ENCODE measurements at regions not wholly inside any gene's neighbourhood (a gene's known extent, or its start where the extent isn't known, plus 50 kb on each side); places are given as distances from the start of the nearest gene placed in this dataset.

GRCh38 chr1:17877316-17877715 lies 122.2 kb downstream of the ACTL8 start:
- TF ChIP-seq GATA3 (IDR thresholded peaks at IDR 0.05; ENCODE audit: low read depth, low read length) (no peak), GATA2 (IDR thresholded peaks at IDR 0.05; ENCODE audit: low read depth, low read length) (no peak)

DNA sequence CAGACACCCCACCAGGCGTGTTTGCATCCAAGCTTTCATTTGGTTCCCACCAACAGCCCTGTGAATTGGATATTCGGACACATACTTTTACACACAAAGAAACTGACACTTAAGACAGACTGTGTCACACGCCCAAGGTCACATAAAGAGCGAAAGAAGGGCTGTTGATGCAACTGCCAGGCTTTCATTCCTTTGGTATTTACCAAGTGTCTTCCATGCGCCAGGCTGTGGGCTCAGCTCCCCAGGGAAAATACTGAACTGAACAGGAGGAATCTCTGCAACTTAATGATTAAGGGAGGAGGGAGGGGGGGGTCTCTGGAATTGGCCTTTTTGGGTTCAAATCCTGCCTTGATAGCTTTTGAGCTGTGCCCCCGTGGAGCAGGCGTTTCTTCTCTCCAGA lies 122.8 kb downstream of the ACTL8 start:
- no peak for TF ChIP-seq GATA2 (IDR thresholded peaks at IDR 0.05; ENCODE audit: low read depth, low read length)
- TF ChIP-seq GATA3 (IDR thresholded peaks at IDR 0.05; ENCODE audit: low read depth, low read length), result no peak

DNA sequence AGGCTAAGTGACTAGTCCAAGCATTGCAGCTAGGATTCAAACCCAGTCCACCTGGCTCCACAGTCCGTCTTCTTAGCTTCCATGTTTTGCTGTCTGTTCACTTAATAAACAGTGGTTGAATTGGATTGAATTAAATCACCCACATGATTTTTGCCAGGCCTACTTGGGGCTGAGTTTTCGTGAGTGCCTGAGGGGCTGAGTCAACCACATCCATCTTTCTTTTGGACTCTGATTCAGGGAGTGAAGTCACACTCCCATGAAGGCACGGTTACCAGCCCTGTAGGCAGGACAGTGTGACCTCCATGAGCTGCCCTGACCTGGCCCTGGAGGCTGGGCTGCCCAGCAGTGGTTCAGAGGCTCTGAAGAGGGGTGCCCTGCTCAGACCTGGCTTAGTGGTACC lies 123.7 kb downstream of the ACTL8 start:
- TF ChIP-seq GATA3 (IDR thresholded peaks at IDR 0.05; ENCODE audit: low read depth, low read length), result no peak
- TF ChIP-seq GATA2 (IDR thresholded peaks at IDR 0.05; ENCODE audit: low read depth, low read length), result no peak

- TF ChIP-seq GATA2 (IDR thresholded peaks at IDR 0.05; ENCODE audit: low read depth, low read length), result no peak
- no peak for TF ChIP-seq GATA3 (IDR thresholded peaks at IDR 0.05; ENCODE audit: low read depth, low read length)
Observed at GRCh38 chr1:17880449-17880848, 125.3 kb downstream of the ACTL8 start.

DNA sequence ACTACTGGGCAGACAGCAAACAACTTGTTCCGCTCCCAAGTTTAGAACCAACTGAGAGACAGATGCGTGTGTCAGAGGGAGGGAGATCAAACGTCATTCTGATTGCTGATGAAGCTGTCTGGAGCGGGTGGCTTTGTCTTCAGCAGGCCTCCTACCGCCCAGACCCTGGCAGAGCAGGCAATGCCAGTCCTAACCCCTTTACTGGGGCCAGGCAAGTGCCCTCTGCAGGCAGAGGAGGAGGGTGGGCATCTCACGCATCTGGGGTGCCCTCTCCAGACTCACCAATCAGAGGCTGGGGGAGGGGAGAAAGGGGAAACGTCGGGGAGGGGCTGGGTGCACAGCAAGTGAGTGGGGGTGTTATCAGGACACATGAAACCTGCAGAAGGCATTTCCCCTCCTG lies 126.6 kb downstream of the ACTL8 start:
- TF ChIP-seq GATA3 (IDR thresholded peaks at IDR 0.05; ENCODE audit: low read depth, low read length) (no peak), GATA2 (IDR thresholded peaks at IDR 0.05; ENCODE audit: low read depth, low read length) (no peak)

- TF ChIP-seq GATA2 (IDR thresholded peaks at IDR 0.05; ENCODE audit: low read depth, low read length) (no peak), GATA3 (IDR thresholded peaks at IDR 0.05; ENCODE audit: low read depth, low read length) (no peak)
Observed at GRCh38 chr1:17883136-17883535, 128.0 kb downstream of the ACTL8 start.

GRCh38 chr1:17883662-17884395 lies 128.7 kb downstream of the ACTL8 start:
- TF ChIP-seq GATA2 (IDR thresholded peaks at IDR 0.05; ENCODE audit: low read depth, low read length) (no peak), GATA3 (IDR thresholded peaks at IDR 0.05; ENCODE audit: low read depth, low read length) (no peak)

DNA sequence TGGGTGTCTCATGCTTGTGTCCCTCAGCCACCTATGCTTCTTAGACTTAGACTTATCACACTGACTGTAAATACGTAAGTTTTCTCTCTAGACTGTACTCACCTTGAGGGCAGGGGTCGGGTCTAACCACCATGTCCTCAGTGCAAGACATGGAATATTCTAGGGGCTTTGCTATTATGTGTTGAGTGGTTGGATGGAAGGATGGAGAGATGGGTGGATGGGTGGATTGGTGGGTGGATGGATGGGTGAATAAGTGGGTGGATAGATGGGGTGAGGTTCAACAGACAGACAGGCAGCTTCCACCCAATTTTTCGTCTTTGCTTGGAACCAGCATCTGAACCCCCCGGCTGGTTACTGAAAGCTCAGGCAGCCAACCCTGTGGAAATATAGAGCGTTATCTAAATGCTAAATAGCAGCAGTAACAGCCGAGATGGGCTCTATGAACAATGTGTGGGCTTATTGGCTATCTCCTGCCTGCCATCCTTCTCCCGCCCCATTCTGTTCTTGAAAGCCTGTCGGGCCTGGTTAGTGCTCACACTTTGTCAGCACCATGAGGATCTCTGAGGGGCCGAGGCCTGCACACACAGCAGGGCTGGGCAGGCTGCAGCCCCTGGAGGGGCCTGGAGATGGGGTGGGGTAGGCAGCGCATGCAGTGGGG lies 130.7 kb downstream of the ACTL8 start:
- no peak for TF ChIP-seq GATA3 (IDR thresholded peaks at IDR 0.05; ENCODE audit: low read depth, low read length)
- no peak for TF ChIP-seq GATA2 (IDR thresholded peaks at IDR 0.05; ENCODE audit: low read depth, low read length)

DNA sequence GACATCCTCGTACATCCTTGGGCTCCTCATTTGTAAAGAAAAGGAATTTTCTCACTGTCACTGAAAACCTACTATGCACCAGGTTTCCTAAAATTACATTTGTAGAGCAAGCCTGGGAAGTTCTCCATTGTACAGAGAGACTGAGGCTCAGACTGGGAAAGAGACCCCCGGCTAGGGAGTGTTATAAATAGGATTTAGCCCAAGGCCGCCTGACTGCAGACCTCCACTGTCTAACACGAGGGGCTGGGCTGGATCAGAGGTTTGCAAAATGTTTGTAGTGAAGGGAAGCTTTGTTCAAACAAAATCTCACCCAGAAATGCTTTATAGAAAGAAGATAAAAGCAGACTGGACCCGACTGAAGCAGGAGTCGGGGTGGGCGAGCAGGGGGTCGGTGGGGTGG lies 131.3 kb downstream of the ACTL8 start:
- no peak for TF ChIP-seq GATA2 (IDR thresholded peaks at IDR 0.05; ENCODE audit: low read depth, low read length)
- no peak for TF ChIP-seq GATA3 (IDR thresholded peaks at IDR 0.05; ENCODE audit: low read depth, low read length)

GRCh38 chr1:17886838-17887441 lies 131.8 kb downstream of the ACTL8 start:
- TF ChIP-seq GATA2 (IDR thresholded peaks at IDR 0.05; ENCODE audit: low read depth, low read length), result no peak
- TF ChIP-seq GATA3 (IDR thresholded peaks at IDR 0.05; ENCODE audit: low read depth, low read length), result no peak

DNA sequence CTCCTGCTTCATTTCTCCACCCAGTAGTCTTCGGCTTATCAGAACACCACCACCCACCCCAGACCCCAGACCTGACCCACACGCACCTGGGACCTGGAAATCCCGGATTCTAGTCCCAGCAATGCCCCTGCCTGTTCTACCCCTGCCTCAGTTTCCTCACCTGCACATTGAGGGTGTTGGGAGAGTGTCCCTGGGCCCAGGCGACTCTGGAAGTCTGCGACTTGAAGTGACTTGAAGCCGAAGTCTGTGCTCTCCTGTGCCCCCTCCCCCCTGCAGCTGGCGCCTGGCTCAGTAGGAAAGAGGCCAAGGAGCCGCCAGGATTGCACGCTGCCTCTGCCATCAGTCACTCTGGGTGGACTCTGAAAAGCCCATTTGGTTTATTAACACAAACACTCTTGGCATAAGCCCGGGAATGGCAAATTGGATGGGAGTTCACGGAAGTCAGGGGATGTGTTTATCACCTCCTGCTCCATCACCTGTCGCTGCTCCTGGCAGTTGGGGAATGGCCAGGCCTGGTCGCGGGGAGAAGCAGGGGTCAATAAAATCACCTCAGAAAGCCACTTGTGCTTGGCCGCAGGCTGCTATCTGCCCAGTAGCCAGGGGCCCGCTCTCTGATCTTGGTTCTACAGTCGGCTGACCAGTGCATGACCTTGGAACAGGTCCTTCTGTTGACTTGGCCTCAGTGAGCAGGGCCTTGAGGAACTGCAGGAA lies 132.7 kb downstream of the ACTL8 start:
- no peak for TF ChIP-seq GATA2 (IDR thresholded peaks at IDR 0.05; ENCODE audit: low read depth, low read length)
- no peak for TF ChIP-seq GATA3 (IDR thresholded peaks at IDR 0.05; ENCODE audit: low read depth, low read length)

DNA sequence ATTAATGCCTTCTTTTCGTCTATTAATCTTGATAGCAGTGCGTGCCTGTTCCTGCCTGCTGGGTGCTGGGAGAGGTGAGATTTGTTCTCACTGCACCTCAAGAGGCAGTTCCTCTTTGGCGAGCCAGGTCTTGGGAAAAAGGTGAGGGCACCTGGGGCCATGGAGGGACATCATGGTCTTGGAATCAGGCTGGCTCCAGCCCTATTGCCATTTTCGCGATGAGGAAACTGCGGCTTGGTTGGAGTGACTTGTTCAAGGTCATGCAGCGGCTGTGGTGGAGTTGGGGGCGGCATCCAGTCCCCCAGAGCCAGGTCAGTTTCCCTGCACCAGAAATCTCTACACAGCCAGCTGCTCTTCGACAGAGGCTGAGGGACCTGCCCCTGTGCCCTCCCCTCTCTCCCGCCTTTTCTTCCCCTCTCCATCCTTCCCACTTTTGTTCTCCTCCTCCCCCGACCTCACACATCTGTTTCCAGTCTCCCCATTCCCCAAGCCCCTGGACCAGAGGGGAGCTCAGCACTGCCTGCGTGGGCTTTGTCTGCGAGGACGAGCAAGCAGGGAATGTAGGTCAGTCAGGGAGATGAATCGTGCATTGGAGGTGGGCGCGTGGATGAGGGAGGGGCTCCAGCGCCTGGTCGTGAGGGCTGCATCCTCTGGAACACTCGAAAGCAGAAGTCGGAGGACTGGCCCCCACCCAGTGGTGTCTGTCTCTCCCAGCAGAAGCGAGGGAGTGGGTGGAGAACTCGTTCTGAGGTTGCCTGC lies 135.1 kb downstream of the ACTL8 start:
- TF ChIP-seq GATA3 (IDR thresholded peaks at IDR 0.05; ENCODE audit: low read depth, low read length) (no peak), GATA2 (IDR thresholded peaks at IDR 0.05; ENCODE audit: low read depth, low read length) (no peak)

DNA sequence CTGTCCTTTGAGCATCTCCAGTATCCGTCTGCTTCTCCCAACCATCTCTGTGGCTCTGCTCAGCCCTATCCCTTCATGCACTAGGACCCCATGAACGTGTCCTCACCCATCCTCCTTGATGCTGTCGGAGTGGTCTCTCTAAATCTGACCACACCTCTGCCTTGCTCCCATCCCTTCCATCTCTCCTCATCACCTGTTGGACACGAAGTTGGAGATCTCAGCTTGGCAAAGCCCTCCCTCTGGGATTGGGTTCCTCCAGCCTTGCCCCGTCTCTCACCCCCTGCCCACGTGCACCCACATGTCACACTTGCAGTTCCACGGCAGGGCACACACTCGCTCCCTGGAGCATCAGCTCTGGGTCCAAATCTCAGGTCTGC lies 135.7 kb downstream of the ACTL8 start:
- TF ChIP-seq GATA3 (IDR thresholded peaks at IDR 0.05; ENCODE audit: low read depth, low read length) (no peak), GATA2 (IDR thresholded peaks at IDR 0.05; ENCODE audit: low read depth, low read length) (no peak)
